Amniotic stem cell (primary cell): ENCODE measurements at regions not wholly inside any gene's neighbourhood (a gene's known extent, or its start where the extent isn't known, plus 50 kb on each side); places are given as distances from the start of the nearest gene placed in this dataset.
"Not testable (repeated sequence)": the region's sequence is repeated elsewhere in the genome, so short reads cannot be mapped to it uniquely, and the experiment has no call there.

Source experiments
- DNase-seq: peaks from one replicate; lab custom pipeline; 2025; lab: John Stamatoyannopoulos, UW

GRCh38 chr11:101741479-101742175, 157.8 kb upstream of the TRPC6 start:
- no peak for DNase-seq

GRCh38 chr11:101741061-101741460, 157.3 kb upstream of the TRPC6 start:
- DNase-seq, result no peak

- DNase-seq, result no peak
These were observed 154.6 kb upstream of the TRPC6 start for GRCh38 chr11:101738452-101738851.

GRCh38 chr11:101729406-101730078, 145.7 kb upstream of the TRPC6 start:
- DNase-seq, result no peak

- no peak for DNase-seq
These were observed 143.6 kb upstream of the TRPC6 start for GRCh38 chr11:101727451-101727850.

GRCh38 chr11:101726988-101727387, 143.2 kb upstream of the TRPC6 start:
- DNase-seq, result no peak

- no peak for DNase-seq
These were observed 139.6 kb upstream of the TRPC6 start for GRCh38 chr11:101723371-101723770.

GRCh38 chr11:101721270-101721669, 137.5 kb upstream of the TRPC6 start:
- no peak for DNase-seq

GRCh38 chr11:101718402-101718801, 134.6 kb upstream of the TRPC6 start:
- no peak for DNase-seq

GRCh38 chr11:101717619-101718018, 133.8 kb upstream of the TRPC6 start:
- DNase-seq, result no peak

- DNase-seq, result no peak
These were observed 131.5 kb upstream of the TRPC6 start for GRCh38 chr11:101715281-101715680.

- DNase-seq, result no peak
These were observed 123.7 kb upstream of the TRPC6 start for GRCh38 chr11:101707477-101707876.

- peak; percentile 15 for DNase-seq
These were observed 122.7 kb upstream of the TRPC6 start for GRCh38 chr11:101706541-101706940.

- DNase-seq, result no peak
These were observed 122.2 kb upstream of the TRPC6 start for GRCh38 chr11:101705972-101706371.

- DNase-seq, result not testable (repeated sequence)
These were observed 111.1 kb upstream of the TRPC6 start for GRCh38 chr11:101694869-101695268.

- DNase-seq, result no peak
These were observed 109.2 kb upstream of the TRPC6 start for GRCh38 chr11:101692980-101693379.

GRCh38 chr11:101686514-101686913, 102.7 kb upstream of the TRPC6 start:
- no peak for DNase-seq

- no peak for DNase-seq
These were observed 84.4 kb upstream of the TRPC6 start for GRCh38 chr11:101668236-101668635.

GRCh38 chr11:101666916-101667315, 83.1 kb upstream of the TRPC6 start:
- DNase-seq, result no peak

- DNase-seq, result no peak
These were observed 77.8 kb upstream of the TRPC6 start for GRCh38 chr11:101661559-101661958.
